ENCODE measurements at regions not wholly inside any gene's neighbourhood (a gene's known extent, or its start where the extent isn't known, plus 50 kb on each side); places are given as distances from the start of the nearest gene placed in this dataset.
"Not testable (repeated sequence)": the region's sequence is repeated elsewhere in the genome, so short reads cannot be mapped to it uniquely, and the experiment has no call there.

DNA sequence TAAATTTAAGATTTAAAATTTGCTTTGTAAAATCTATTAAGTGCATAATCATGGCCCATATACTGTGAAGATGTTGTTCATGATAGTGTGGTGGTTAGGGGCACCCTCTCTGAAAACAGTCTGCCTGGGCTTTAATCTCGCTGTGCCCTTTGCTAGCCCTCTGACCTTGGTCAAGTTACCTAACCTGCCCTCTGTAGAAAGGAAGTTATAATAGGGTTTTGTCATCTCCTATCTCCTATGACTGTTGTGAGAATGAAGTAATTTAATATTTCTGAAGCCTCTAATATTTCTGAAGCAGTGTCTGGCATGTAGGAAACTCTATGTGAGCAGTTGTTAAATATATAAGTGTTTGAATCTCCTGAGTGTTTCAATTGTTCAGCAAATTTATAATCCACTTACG lies 116.6 kb upstream of the IVNS1ABP start:
- FAIRE-seq (no peak), DNase-seq (ENCODE audit: low read depth) (no peak)
- Histone ChIP-seq H3K27me3 (ENCODE audit: control insufficient read depth, insufficient read depth, low read length) (no peaks in the 10 kb centered on the region), H3K4me3 (ENCODE audit: low read depth, low read length) (no peak overlapping the region), H3K36me3 (ENCODE audit: control insufficient read depth, insufficient read depth, low read length) (no peaks in the 10 kb centered on the region)
- TF ChIP-seq, protein P1, sequence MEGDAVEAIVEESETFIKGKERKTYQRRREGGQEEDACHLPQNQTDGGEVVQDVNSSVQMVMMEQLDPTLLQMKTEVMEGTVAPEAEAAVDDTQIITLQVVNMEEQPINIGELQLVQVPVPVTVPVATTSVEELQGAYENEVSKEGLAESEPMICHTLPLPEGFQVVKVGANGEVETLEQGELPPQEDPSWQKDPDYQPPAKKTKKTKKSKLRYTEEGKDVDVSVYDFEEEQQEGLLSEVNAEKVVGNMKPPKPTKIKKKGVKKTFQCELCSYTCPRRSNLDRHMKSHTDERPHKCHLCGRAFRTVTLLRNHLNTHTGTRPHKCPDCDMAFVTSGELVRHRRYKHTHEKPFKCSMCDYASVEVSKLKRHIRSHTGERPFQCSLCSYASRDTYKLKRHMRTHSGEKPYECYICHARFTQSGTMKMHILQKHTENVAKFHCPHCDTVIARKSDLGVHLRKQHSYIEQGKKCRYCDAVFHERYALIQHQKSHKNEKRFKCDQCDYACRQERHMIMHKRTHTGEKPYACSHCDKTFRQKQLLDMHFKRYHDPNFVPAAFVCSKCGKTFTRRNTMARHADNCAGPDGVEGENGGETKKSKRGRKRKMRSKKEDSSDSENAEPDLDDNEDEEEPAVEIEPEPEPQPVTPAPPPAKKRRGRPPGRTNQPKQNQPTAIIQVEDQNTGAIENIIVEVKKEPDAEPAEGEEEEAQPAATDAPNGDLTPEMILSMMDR (IDR thresholded peaks at IDR 0.05; ENCODE audit: insufficient read depth, low read length, severe bottlenecking), result no peak

GRCh38 chr1:185432948-185433347 lies 115.9 kb upstream of the IVNS1ABP start:
- Histone ChIP-seq H3K4me3 (ENCODE audit: low read depth, low read length) (no peak overlapping the region), H3K36me3 (ENCODE audit: control insufficient read depth, insufficient read depth, low read length) (no peaks in the 10 kb centered on the region), H3K27me3 (ENCODE audit: control insufficient read depth, insufficient read depth, low read length) (no peaks in the 10 kb centered on the region)
- DNase-seq (ENCODE audit: low read depth) (no peak), FAIRE-seq (no peak)
- TF ChIP-seq, protein P1 (IDR thresholded peaks at IDR 0.05; ENCODE audit: insufficient read depth, low read length, severe bottlenecking), result no peak

DNA sequence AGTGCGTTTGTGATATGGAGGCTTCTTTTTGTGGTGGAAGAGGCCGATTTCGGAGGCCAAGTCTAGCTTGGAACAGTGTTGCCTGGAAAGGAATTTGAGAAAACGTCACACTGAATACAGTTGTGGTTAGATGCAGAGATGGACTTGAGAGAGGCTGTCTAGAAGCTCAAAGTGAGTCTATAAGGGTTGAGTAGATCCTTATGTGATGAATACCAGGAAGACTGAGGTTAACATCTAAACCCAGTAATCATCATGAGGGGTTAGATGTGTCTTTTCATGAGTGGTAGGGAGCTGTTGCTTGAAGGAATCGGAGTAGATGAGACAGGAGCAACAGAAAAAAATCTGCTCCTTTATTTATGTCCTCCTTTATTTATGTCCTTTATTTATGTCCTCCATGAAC lies 114.6 kb upstream of the IVNS1ABP start:
- TF ChIP-seq, protein P1 (IDR thresholded peaks at IDR 0.05; ENCODE audit: insufficient read depth, low read length, severe bottlenecking), result no peak
- FAIRE-seq, result no peak
- no peaks in the 10 kb centered on the region for H3K27me3 ChIP-seq (ENCODE audit: control insufficient read depth, insufficient read depth, low read length)

GRCh38 chr1:185429668-185430067 lies 112.6 kb upstream of the IVNS1ABP start:
- not testable (repeated sequence) for FAIRE-seq; H3K4me3 ChIP-seq (ENCODE audit: low read depth, low read length); H3K36me3 ChIP-seq (ENCODE audit: control insufficient read depth, insufficient read depth, low read length); H3K27me3 ChIP-seq (ENCODE audit: control insufficient read depth, insufficient read depth, low read length); DNase-seq (ENCODE audit: low read depth)

More for the DNA sequence above, 114.6 kb upstream of the IVNS1ABP start:
- Histone ChIP-seq H3K4me3 (ENCODE audit: low read depth, low read length) (no peak overlapping the region), H3K36me3 (ENCODE audit: control insufficient read depth, insufficient read depth, low read length) (no peaks in the 10 kb centered on the region)
- DNase-seq (ENCODE audit: low read depth), result no peak

GRCh38 chr1:185427776-185428175 lies 110.7 kb upstream of the IVNS1ABP start:
- Histone ChIP-seq H3K27me3 (ENCODE audit: control insufficient read depth, insufficient read depth, low read length) (no peaks in the 10 kb centered on the region), H3K36me3 (ENCODE audit: control insufficient read depth, insufficient read depth, low read length) (no peaks in the 10 kb centered on the region), H3K4me3 (ENCODE audit: low read depth, low read length) (no peak overlapping the region)
- no peak for DNase-seq (ENCODE audit: low read depth)
- TF ChIP-seq, protein P1 (IDR thresholded peaks at IDR 0.05; ENCODE audit: insufficient read depth, low read length, severe bottlenecking), result no peak
- FAIRE-seq, result no peak

DNA sequence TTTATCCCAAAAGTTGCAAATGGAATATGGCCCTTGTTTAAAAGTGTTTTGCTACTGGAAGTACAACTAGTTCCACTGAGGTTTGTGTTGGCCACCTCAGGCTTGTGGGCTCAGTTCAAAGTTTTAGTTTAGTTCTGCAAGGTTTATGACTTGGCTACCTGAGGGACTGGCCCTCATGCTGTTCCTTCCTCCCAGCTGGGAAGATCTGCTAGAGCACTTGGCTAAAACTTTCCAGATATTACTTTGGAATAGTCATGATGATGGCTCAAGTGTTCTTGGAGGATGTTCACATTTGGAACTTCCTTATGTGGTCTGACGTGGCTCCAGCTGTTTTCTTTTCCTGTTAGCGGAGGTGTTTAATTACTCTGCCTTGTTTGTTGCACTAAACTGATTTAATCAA lies 110.2 kb upstream of the IVNS1ABP start:
- Histone ChIP-seq H3K27me3 (ENCODE audit: control insufficient read depth, insufficient read depth, low read length) (no peaks in the 10 kb centered on the region), H3K36me3 (ENCODE audit: control insufficient read depth, insufficient read depth, low read length) (no peaks in the 10 kb centered on the region), H3K4me3 (ENCODE audit: low read depth, low read length) (no peak overlapping the region)
- DNase-seq (ENCODE audit: low read depth), result no peak
- TF ChIP-seq, protein P1 (IDR thresholded peaks at IDR 0.05; ENCODE audit: insufficient read depth, low read length, severe bottlenecking), result no peak
- FAIRE-seq, result peak; percentile 23

Data from bronchial epithelial cell (primary cell).